ENCODE measurements at regions not wholly inside any gene's neighbourhood (a gene's known extent, or its start where the extent isn't known, plus 50 kb on each side); places are given as distances from the start of the nearest gene placed in this dataset.

DNA sequence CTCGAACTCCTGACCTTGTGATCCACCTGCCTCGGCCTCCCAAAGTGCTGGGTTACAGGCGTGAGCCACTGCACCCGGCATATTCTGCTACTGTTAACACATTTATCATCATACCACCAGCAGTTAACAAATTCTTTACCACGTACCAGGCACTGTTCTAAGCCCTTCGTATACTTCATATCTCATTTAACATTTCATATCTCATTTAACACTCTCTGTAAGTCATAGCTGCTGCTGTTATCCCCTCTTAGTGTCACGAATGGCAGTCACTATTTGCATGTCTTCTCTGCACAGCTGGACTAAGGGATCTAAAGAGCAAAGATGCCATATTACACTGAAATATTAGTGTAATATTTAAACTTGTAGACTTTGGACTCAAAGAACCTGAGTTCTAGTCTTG is 462.5 kb upstream of the DAB1 start:
- TF ChIP-seq, protein P1, sequence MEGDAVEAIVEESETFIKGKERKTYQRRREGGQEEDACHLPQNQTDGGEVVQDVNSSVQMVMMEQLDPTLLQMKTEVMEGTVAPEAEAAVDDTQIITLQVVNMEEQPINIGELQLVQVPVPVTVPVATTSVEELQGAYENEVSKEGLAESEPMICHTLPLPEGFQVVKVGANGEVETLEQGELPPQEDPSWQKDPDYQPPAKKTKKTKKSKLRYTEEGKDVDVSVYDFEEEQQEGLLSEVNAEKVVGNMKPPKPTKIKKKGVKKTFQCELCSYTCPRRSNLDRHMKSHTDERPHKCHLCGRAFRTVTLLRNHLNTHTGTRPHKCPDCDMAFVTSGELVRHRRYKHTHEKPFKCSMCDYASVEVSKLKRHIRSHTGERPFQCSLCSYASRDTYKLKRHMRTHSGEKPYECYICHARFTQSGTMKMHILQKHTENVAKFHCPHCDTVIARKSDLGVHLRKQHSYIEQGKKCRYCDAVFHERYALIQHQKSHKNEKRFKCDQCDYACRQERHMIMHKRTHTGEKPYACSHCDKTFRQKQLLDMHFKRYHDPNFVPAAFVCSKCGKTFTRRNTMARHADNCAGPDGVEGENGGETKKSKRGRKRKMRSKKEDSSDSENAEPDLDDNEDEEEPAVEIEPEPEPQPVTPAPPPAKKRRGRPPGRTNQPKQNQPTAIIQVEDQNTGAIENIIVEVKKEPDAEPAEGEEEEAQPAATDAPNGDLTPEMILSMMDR (IDR thresholded peaks at IDR 0.05): no peak
- TF ChIP-seq POLR2A (IDR thresholded peaks at IDR 0.05): no peak

Measured in Peyer's patch (tissue), 4 donors.